ENCODE measurements at regions not wholly inside any gene's neighbourhood (a gene's known extent, or its start where the extent isn't known, plus 50 kb on each side); places are given as distances from the start of the nearest gene placed in this dataset.
"Not testable (repeated sequence)": the region's sequence is repeated elsewhere in the genome, so short reads cannot be mapped to it uniquely, and the experiment has no call there.

DNA sequence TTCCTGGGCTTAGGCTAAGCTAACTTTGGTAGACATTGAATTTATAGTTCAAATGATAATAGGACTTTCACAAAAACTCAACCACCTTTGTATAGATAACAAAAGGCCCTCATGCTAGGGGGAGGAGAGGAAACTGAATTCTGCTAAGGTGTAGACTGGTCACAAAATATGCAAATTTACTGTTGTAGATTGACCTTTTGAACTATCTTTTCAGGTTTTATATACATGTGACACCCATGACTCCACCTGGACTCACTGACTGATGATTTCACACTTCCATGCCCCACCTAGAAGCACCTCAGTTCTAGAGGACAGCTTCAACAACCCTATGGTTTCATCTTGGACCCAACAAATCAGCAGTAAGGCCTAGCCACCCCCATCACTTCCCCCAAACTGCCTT is 165.7 kb downstream of the CEMIP2 start:
- Histone ChIP-seq H3K27ac (ENCODE audit: low read depth, low read length) (no peak overlapping the region), H3K18ac (ENCODE audit: low read length) (no peak overlapping the region), H3K79me2 (ENCODE audit: control insufficient read depth, insufficient read depth, low read length) (no peaks in the 10 kb centered on the region), H4K8ac (ENCODE audit: low read depth, low read length) (no peak overlapping the region), H3K79me1 (ENCODE audit: low read length) (no peaks in the 10 kb centered on the region), H2BK5ac (ENCODE audit: low read length) (no peak overlapping the region), H3K23ac (ENCODE audit: low read length) (no peak overlapping the region), H3K4ac (ENCODE audit: low read depth, low read length) (no peak overlapping the region), H3K4me1 (ENCODE audit: control insufficient read depth, low read depth, low read length) (no peaks in the 10 kb centered on the region), H4K5ac (ENCODE audit: low read length) (no peak overlapping the region), H3K4me2 (ENCODE audit: low read length) (no peak overlapping the region), H3K27me3 (ENCODE audit: insufficient read depth, low read length, poor library complexity) (no peaks in the 10 kb centered on the region), H3K9ac (ENCODE audit: low read length) (no peak overlapping the region), H3K4me3 (ENCODE audit: low read length) (no peak overlapping the region), H3K56ac (ENCODE audit: low read length) (no peak overlapping the region), H3K36me3 (ENCODE audit: control insufficient read depth, insufficient read depth, low read length) (no peaks in the 10 kb centered on the region), H2BK120ac (ENCODE audit: low read depth, low read length) (no peak overlapping the region), H2BK15ac (replicated peaks; ENCODE audit: low read depth) (no peak overlapping the region), H2AK5ac (ENCODE audit: low read length) (no peak overlapping the region)
- DNase-seq, result no peak

DNA sequence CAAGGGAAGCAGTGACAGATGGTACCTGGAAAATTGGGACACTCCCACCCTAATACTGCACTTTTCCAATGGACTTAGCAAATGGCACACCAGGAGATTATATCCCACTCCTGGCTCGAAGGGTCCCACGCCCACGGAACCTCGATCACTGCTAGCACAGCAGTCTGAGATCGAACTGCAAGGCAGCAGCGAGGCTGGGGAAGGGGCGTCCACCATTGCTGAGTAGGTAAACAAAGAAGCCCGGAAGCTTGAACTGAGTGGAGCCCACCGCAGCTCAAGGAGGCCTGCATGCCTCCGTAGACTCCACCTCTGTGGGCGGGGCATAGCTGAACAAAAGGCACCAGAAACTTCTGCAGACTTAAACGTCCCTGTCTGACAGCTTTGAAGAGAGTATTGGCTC is 172.6 kb downstream of the CEMIP2 start:
- WGBS (ENCODE audit: extremely low coverage, insufficient coverage, low lambda C conversion rate), result no CpG with 5 or more reads among the region's 12 CpGs

DNA sequence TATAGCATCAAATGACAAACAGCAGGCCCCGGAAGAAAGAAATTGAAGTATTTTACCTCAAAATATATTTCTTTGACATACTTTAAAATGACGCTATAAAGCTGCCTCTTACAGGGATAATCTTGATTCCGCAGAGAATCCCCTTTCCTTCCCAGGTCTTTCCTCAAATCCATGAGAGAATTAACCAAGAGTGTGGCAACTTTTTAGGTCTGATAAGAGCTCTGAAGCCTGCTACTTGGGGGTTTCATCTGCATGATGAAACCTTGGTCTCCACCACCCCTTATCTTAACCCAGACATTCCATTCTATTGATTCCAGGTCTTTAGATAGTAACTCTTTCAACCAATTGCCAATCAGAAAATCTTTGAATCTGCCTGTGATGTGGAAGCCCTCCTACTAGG is 173.8 kb downstream of the CEMIP2 start:
- H3K18ac ChIP-seq (ENCODE audit: low read length), result peak overlapping the region; percentile 39
- no peak overlapping the region for H2BK15ac ChIP-seq (replicated peaks; ENCODE audit: low read depth)
- no peaks in the 10 kb centered on the region for H3K79me1 ChIP-seq (ENCODE audit: low read length)
- no peak overlapping the region for H4K5ac ChIP-seq (ENCODE audit: low read length)
- no peak overlapping the region for H3K27ac ChIP-seq (ENCODE audit: low read depth, low read length)
- no peak overlapping the region for H2BK5ac ChIP-seq (ENCODE audit: low read length)
- no peak overlapping the region for H3K4ac ChIP-seq (ENCODE audit: low read depth, low read length)
- no CpG with 5 or more reads among the region's 3 CpGs for WGBS (ENCODE audit: extremely low coverage, insufficient coverage, low lambda C conversion rate)
- H3K4me1 ChIP-seq (ENCODE audit: control insufficient read depth, low read depth, low read length), result peaks cover 2% of the 10 kb centered on the region
- no peaks in the 10 kb centered on the region for H3K79me2 ChIP-seq (ENCODE audit: control insufficient read depth, insufficient read depth, low read length)
- H3K36me3 ChIP-seq (ENCODE audit: control insufficient read depth, insufficient read depth, low read length), result no peaks in the 10 kb centered on the region
- H3K56ac ChIP-seq (ENCODE audit: low read length), result no peak overlapping the region
- no peaks in the 10 kb centered on the region for H3K27me3 ChIP-seq (ENCODE audit: insufficient read depth, low read length, poor library complexity)
- no peak overlapping the region for H3K23ac ChIP-seq (ENCODE audit: low read length)
- H4K8ac ChIP-seq (ENCODE audit: low read depth, low read length), result no peak overlapping the region
- H2BK120ac ChIP-seq (ENCODE audit: low read depth, low read length), result no peak overlapping the region
- DNase-seq, result peak; percentile 85
- H2AK5ac ChIP-seq (ENCODE audit: low read length), result no peak overlapping the region
- H3K4me2 ChIP-seq (ENCODE audit: low read length), result no peak overlapping the region
- no peak overlapping the region for H3K9ac ChIP-seq (ENCODE audit: low read length)
- H3K4me3 ChIP-seq (ENCODE audit: low read length), result no peak overlapping the region

More for the DNA sequence above, 172.6 kb downstream of the CEMIP2 start:
- H3K18ac ChIP-seq (ENCODE audit: low read length); H3K56ac ChIP-seq (ENCODE audit: low read length); H2BK5ac ChIP-seq (ENCODE audit: low read length); H3K4me2 ChIP-seq (ENCODE audit: low read length); H2BK15ac ChIP-seq (replicated peaks; ENCODE audit: low read depth); H3K79me2 ChIP-seq (ENCODE audit: control insufficient read depth, insufficient read depth, low read length); H2BK120ac ChIP-seq (ENCODE audit: low read depth, low read length); H3K4me1 ChIP-seq (ENCODE audit: control insufficient read depth, low read depth, low read length); H3K27me3 ChIP-seq (ENCODE audit: insufficient read depth, low read length, poor library complexity); H3K79me1 ChIP-seq (ENCODE audit: low read length); H4K8ac ChIP-seq (ENCODE audit: low read depth, low read length); H2AK5ac ChIP-seq (ENCODE audit: low read length); H4K5ac ChIP-seq (ENCODE audit: low read length); H3K4me3 ChIP-seq (ENCODE audit: low read length); DNase-seq; H3K23ac ChIP-seq (ENCODE audit: low read length); H3K36me3 ChIP-seq (ENCODE audit: control insufficient read depth, insufficient read depth, low read length); H3K27ac ChIP-seq (ENCODE audit: low read depth, low read length); H3K9ac ChIP-seq (ENCODE audit: low read length); H3K4ac ChIP-seq (ENCODE audit: low read depth, low read length): not testable (repeated sequence)

DNA sequence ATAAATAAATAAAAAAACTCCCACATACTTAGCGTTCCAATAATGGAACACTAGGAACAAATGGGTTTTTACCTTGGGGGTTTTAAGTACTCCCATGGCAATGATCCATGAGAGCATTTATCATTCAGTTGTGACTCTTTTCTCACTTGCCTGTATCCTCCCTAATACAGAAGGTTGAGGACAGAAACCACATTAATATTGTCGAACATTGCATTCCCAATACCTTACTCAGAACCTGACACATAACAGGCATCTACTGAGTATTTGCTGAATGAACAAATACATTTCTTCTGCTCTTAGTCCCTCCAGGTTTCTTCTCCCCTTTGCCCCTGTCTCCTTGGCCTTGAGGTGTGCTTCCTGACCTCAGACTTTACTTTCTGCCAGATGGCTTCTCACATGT is 175.9 kb downstream of the CEMIP2 start:
- H2BK120ac ChIP-seq (ENCODE audit: low read depth, low read length), result no peak overlapping the region
- peaks cover 2% of the 10 kb centered on the region for H3K4me1 ChIP-seq (ENCODE audit: control insufficient read depth, low read depth, low read length)
- H2AK5ac ChIP-seq (ENCODE audit: low read length), result no peak overlapping the region
- H4K8ac ChIP-seq (ENCODE audit: low read depth, low read length), result no peak overlapping the region
- H3K4me2 ChIP-seq (ENCODE audit: low read length), result no peak overlapping the region
- no peak overlapping the region for H3K27ac ChIP-seq (ENCODE audit: low read depth, low read length)
- H3K27me3 ChIP-seq (ENCODE audit: insufficient read depth, low read length, poor library complexity), result no peaks in the 10 kb centered on the region
- H3K79me1 ChIP-seq (ENCODE audit: low read length), result no peaks in the 10 kb centered on the region
- no peaks in the 10 kb centered on the region for H3K36me3 ChIP-seq (ENCODE audit: control insufficient read depth, insufficient read depth, low read length)
- H2BK15ac ChIP-seq (replicated peaks; ENCODE audit: low read depth), result no peak overlapping the region
- no peaks in the 10 kb centered on the region for H3K79me2 ChIP-seq (ENCODE audit: control insufficient read depth, insufficient read depth, low read length)
- no peak overlapping the region for H2BK5ac ChIP-seq (ENCODE audit: low read length)
- WGBS (ENCODE audit: extremely low coverage, insufficient coverage, low lambda C conversion rate), result no CpG with 5 or more reads among the region's 2 CpGs
- no peak overlapping the region for H3K56ac ChIP-seq (ENCODE audit: low read length)
- no peak overlapping the region for H3K4ac ChIP-seq (ENCODE audit: low read depth, low read length)
- H3K23ac ChIP-seq (ENCODE audit: low read length), result no peak overlapping the region
- no peak overlapping the region for H3K18ac ChIP-seq (ENCODE audit: low read length)
- no peak for DNase-seq
- H3K9ac ChIP-seq (ENCODE audit: low read length), result no peak overlapping the region
- H4K5ac ChIP-seq (ENCODE audit: low read length), result no peak overlapping the region
- no peak overlapping the region for H3K4me3 ChIP-seq (ENCODE audit: low read length)

DNA sequence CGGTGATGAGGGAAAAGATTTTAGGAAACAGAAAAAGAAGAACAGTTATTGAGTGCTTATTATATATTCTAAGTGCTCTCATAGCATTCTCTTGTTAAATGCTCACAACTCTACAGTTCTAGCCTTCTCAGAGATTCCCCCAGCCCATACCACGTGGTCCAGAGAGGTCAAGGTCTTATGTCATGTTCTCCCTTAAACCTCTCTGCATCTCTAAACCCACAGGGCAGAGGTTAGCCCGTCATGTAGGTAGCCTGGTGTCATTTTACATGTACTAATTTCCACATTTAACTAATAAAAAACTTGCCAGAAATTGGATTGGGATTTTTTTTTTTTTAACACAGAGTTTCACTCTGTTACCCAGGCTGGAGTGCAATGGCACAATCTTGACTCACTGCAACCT is 178.0 kb downstream of the CEMIP2 start:
- Histone ChIP-seq H3K36me3 (ENCODE audit: control insufficient read depth, insufficient read depth, low read length) (no peaks in the 10 kb centered on the region), H3K23ac (ENCODE audit: low read length) (no peak overlapping the region), H3K9ac (ENCODE audit: low read length) (no peak overlapping the region), H2BK120ac (ENCODE audit: low read depth, low read length) (no peak overlapping the region), H3K56ac (ENCODE audit: low read length) (no peak overlapping the region), H3K4ac (ENCODE audit: low read depth, low read length) (no peak overlapping the region), H4K5ac (ENCODE audit: low read length) (no peak overlapping the region), H2BK15ac (replicated peaks; ENCODE audit: low read depth) (no peak overlapping the region), H2BK5ac (ENCODE audit: low read length) (no peak overlapping the region), H2AK5ac (ENCODE audit: low read length) (no peak overlapping the region), H3K18ac (ENCODE audit: low read length) (no peak overlapping the region), H4K8ac (ENCODE audit: low read depth, low read length) (no peak overlapping the region), H3K27ac (ENCODE audit: low read depth, low read length) (no peak overlapping the region), H3K4me1 (ENCODE audit: control insufficient read depth, low read depth, low read length) (peaks cover 2% of the 10 kb centered on the region), H3K79me2 (ENCODE audit: control insufficient read depth, insufficient read depth, low read length) (no peaks in the 10 kb centered on the region), H3K27me3 (ENCODE audit: insufficient read depth, low read length, poor library complexity) (no peaks in the 10 kb centered on the region), H3K4me3 (ENCODE audit: low read length) (no peak overlapping the region), H3K4me2 (ENCODE audit: low read length) (no peak overlapping the region), H3K79me1 (ENCODE audit: low read length) (no peaks in the 10 kb centered on the region)
- no peak for DNase-seq
- WGBS (ENCODE audit: extremely low coverage, insufficient coverage, low lambda C conversion rate), result no CpG with 5 or more reads among the region's 3 CpGs

DNA sequence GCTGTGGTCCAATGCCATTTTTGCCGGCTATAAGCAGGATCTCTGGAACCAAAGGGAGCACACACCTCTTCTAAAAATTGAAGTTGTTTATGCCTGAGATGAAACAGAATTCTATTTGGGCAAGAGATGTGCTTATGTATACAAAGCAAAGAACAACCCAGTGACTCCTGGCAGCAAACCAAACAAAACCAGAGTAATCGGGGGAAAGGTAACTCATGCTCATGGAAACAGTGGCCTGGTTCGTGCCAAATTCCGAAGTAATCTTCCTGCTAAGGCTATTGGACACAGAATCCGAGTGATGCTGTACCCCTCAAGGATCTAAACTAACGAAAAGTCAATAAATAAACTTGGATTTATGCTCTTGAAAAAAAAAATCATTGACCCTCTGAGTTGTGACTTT is 178.7 kb downstream of the CEMIP2 start:
- DNase-seq, result no peak
- Histone ChIP-seq H2BK15ac (replicated peaks; ENCODE audit: low read depth) (no peak overlapping the region), H3K18ac (ENCODE audit: low read length) (no peak overlapping the region), H3K56ac (ENCODE audit: low read length) (no peak overlapping the region), H3K23ac (ENCODE audit: low read length) (no peak overlapping the region), H4K5ac (ENCODE audit: low read length) (no peak overlapping the region), H3K4ac (ENCODE audit: low read depth, low read length) (no peak overlapping the region), H2BK5ac (ENCODE audit: low read length) (no peak overlapping the region), H3K4me2 (ENCODE audit: low read length) (no peak overlapping the region), H3K36me3 (ENCODE audit: control insufficient read depth, insufficient read depth, low read length) (no peaks in the 10 kb centered on the region), H3K27ac (ENCODE audit: low read depth, low read length) (no peak overlapping the region), H4K8ac (ENCODE audit: low read depth, low read length) (no peak overlapping the region), H3K9ac (ENCODE audit: low read length) (no peak overlapping the region), H2BK120ac (ENCODE audit: low read depth, low read length) (no peak overlapping the region), H3K27me3 (ENCODE audit: insufficient read depth, low read length, poor library complexity) (no peaks in the 10 kb centered on the region), H3K4me1 (ENCODE audit: control insufficient read depth, low read depth, low read length) (peaks cover 2% of the 10 kb centered on the region), H3K79me1 (ENCODE audit: low read length) (no peaks in the 10 kb centered on the region), H3K4me3 (ENCODE audit: low read length) (no peak overlapping the region), H2AK5ac (ENCODE audit: low read length) (no peak overlapping the region), H3K79me2 (ENCODE audit: control insufficient read depth, insufficient read depth, low read length) (no peaks in the 10 kb centered on the region)
- no CpG with 5 or more reads among the region's 6 CpGs for WGBS (ENCODE audit: extremely low coverage, insufficient coverage, low lambda C conversion rate)
